Duodenal mucosa (tissue), 2 donors: ENCODE measurements at regions not wholly inside any gene's neighbourhood (a gene's known extent, or its start where the extent isn't known, plus 50 kb on each side); places are given as distances from the start of the nearest gene placed in this dataset.

Experiments used
- H3K27ac ChIP-seq: one replicate; pipeline ENCODE4 v1.7.0; 2013; ENCODE audit warnings: low read depth, low read length
- H3K27me3 ChIP-seq, 2 donors: one replicate each; pipeline ENCODE4 v1.7.0; 2013; ENCODE audit warnings: low read length in 2 of 2, control low read depth in 1 of 2; ENCODE audit not compliant: insufficient read depth in 2 of 2, control insufficient read depth in 1 of 2
- H3K36me3 ChIP-seq, 2 donors: one replicate each; pipeline ENCODE4 v1.7.0; 2013; ENCODE audit warnings: low read length in 2 of 2, control low read depth in 1 of 2; ENCODE audit not compliant: insufficient read depth in 2 of 2, control insufficient read depth in 1 of 2
- H3K4me1 ChIP-seq, 2 donors: one replicate each; pipeline ENCODE4 v1.7.0; 2013; ENCODE audit warnings: low read length in 2 of 2, control low read depth in 1 of 2; ENCODE audit not compliant: insufficient read depth in 2 of 2, control insufficient read depth in 1 of 2
- H3K4me3 ChIP-seq, 2 donors: one replicate each; pipeline ENCODE4 v1.7.0; 2013; ENCODE audit warnings: low read length in 2 of 2, low read depth in 1 of 2
- H3K9ac ChIP-seq, 2 donors: one replicate each; pipeline ENCODE4 v1.7.0; 2013; ENCODE audit warnings: low read length in 2 of 2, low read depth in 1 of 2
- H3K9me3 ChIP-seq, 2 donors: one replicate each; pipeline ENCODE4 v1.7.0; 2013; ENCODE audit warnings: low read length in 2 of 2, control low read depth in 1 of 2; ENCODE audit not compliant: control insufficient read depth in 1 of 2

DNA sequence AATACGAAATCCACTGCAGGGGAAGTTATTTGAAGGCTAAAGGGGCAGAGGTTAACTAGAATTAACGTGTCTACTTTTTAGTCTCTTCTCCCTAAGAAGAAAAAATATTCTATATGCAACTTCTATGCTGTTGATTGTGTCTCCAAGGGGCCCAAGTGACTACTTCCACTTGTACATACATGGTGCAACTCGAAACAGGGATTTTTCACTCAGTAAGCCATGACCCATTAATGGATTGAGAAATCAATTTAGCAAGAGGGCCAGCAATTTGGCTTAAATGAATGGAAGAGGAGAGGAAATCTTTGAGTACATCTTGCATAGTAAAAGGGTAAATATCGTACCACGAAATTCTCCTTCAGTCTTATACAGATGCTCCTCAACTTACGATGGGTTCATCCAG lies 151.1 kb upstream of the HES1 start:
- peaks cover 9 to 10% of the 10 kb centered on the region in 2 donors for H3K4me1 ChIP-seq
- H3K27ac ChIP-seq = no peak overlapping the region
- H3K27me3 ChIP-seq = no peaks in the 10 kb centered on the region
- no peaks in the 10 kb centered on the region for H3K36me3 ChIP-seq
- no peak overlapping the region for H3K9ac ChIP-seq
- H3K9me3 ChIP-seq = no peaks in the 10 kb centered on the region
- no peak overlapping the region for H3K4me3 ChIP-seq

DNA sequence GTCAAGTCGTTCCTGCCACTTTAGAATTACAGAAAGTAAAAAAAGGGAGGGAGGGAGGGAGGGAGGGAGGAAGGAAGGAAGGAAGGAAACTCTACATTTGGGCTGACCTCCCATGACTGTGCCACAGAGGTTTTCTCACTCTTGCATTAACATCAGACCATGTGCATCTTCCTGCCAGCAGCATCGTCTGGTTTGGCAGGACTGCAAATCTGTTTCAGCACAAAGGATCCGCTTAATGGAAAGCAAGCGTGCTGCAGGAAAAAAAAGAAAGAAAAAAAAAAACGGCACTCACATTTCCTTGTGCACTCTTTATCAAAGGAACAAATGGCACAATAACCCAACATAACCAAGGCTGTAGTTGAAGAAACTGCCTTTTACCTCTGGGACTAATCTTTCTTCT lies 148.8 kb upstream of the HES1 start:
- Histone ChIP-seq H3K4me1 (peaks cover 7 to 10% of the 10 kb centered on the region in 2 donors), H3K9me3 (no peaks in the 10 kb centered on the region), H3K4me3 (no peak overlapping the region), H3K36me3 (no peaks in the 10 kb centered on the region), H3K27me3 (no peaks in the 10 kb centered on the region), H3K9ac (no peak overlapping the region), H3K27ac (no peak overlapping the region)

DNA sequence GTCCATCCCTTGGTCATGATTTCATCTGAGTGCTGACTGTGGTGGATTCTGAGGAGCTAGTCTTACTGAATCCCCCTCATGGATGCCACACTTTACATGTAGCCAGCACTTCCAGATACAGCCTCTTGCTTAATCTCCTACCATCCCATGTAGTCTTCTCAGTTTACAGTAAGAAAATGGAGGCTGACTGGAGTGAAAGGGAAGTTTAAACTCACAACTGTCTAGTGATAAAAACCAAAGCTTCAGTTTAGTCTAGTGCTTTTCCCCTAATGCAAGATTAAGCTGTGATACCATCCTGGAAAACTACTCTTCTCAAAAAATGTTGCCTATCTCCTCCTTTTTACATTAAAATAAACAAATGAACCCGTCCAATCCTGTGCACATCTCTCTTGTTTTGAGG lies 146.8 kb upstream of the HES1 start:
- Histone ChIP-seq H3K27ac (no peak overlapping the region), H3K4me3 (no peak overlapping the region), H3K4me1 (peaks cover 0 to 4% of the 10 kb centered on the region in 2 donors), H3K9ac (no peak overlapping the region), H3K36me3 (no peaks in the 10 kb centered on the region), H3K9me3 (no peaks in the 10 kb centered on the region), H3K27me3 (no peaks in the 10 kb centered on the region)

DNA sequence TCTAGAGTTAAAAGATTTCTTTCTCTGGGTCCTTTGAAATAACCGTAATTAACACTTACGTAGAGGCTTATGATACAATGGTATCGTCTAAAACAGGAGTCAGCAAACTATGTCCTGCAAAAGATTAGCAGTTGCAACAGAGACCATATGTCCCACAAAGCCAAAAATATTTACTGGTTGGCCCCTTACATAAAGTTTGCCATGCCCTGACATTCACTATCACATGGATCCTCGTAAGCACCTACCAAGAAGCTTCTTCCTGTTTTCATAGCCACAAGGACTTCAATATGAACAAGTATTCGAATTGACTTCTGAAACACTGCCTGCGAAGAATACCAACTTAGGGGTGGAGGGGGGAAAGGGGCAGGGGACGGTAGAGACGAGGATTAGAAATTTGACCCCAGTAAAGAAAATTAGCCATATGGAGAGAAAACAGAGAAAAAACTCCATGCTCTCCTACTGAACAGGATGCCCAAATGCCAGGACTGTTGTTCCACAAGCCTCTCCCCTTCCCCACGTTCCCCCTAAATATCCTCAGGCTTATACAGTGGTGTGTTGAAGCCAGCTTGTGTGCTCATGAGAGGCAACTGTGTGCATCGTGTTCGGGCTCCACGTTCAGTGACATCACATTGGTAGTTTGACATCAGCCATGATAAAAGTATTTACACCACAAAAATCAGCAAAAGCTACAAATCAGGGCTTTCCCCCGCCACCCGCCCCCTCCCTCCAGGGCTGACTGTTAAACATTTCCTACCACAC lies 144.1 kb upstream of the HES1 start:
- H3K36me3 ChIP-seq = no peaks in the 10 kb centered on the region
- H3K4me3 ChIP-seq = no peak overlapping the region
- peaks cover 8 to 12% of the 10 kb centered on the region in 2 donors for H3K4me1 ChIP-seq
- no peak overlapping the region for H3K27ac ChIP-seq
- no peak overlapping the region for H3K9ac ChIP-seq
- H3K9me3 ChIP-seq = no peaks in the 10 kb centered on the region
- no peaks in the 10 kb centered on the region for H3K27me3 ChIP-seq

DNA sequence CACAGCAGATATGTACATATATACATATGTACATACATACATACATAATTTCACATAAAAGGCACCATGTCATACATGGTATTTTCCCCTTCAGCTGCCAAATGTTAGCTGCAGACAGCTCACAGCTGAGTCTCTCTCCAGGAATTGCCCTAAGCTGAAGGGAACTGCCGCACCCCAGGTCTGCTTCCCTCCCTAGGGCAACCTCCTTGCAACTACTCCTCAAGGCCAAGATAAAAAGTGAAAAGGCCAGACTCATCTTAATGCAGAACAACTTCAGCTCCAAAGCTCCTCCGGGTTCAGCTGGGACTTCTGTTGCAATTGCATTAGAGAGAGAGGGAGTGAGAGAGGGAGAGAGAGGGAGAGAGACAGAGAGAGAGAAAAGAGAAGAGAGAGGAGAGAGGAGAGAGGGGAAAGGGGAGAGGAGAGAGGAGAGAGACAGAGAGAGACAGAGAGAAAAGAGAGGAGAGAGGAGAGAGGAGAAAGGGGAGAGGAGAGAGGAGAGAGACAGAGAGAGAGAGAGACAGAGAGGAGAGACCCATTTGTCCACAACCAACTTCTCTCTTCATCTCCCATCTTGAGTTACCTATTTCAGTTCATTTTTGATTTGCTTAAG lies 143.4 kb upstream of the HES1 start:
- no peak overlapping the region for H3K9ac ChIP-seq
- no peak overlapping the region for H3K27ac ChIP-seq
- no peak overlapping the region for H3K4me3 ChIP-seq
- no peaks in the 10 kb centered on the region for H3K27me3 ChIP-seq
- H3K9me3 ChIP-seq = no peaks in the 10 kb centered on the region
- H3K4me1 ChIP-seq = peaks cover 15 to 19% of the 10 kb centered on the region in 2 donors
- no peaks in the 10 kb centered on the region for H3K36me3 ChIP-seq

DNA sequence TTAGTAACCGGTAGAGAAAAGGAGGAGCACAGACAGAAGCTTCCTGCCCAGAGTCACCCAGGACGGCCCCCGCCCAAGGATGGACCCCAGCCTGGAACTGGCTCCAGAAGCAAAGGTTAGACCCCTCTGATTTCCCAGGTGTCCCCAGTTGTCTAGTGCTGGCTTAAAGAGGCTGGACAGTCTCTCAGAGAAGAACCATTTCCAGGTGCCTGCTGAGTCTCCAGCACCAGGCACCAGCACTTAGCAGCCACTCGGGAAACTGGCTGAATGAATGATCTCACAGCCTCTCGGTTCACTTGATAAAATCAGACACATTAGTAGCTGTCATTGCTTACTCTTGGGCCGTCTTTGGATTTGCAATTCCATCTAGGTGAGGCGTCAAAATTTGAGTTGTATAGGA lies 139.7 kb upstream of the HES1 start:
- no peak overlapping the region for H3K9ac ChIP-seq
- no peaks in the 10 kb centered on the region for H3K27me3 ChIP-seq
- H3K27ac ChIP-seq = no peak overlapping the region
- no peak overlapping the region for H3K4me3 ChIP-seq
- peaks cover 17 to 31% of the 10 kb centered on the region in 2 donors for H3K4me1 ChIP-seq
- H3K36me3 ChIP-seq = no peaks in the 10 kb centered on the region
- no peaks in the 10 kb centered on the region for H3K9me3 ChIP-seq

DNA sequence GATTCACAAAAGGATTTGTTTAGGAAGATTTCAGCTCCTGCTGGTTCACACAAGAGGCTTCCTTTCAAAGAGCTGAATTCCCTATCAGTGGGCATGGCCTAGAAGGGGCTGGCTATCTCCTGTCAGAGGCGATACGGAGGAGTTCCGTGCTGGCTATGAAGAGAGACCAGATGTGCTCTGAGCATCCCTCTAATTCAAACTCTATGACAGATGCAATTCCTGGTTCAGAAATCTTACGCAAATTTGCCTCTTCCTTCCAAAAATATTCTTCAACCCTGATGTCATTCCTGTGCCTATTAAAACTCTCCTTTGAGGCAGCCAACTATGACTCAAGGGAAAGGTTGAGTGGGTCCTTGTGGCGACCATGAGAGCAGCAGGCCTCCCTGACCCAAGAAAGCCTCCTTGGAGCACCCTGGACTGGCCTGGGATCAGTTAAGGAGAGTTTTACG lies 139.3 kb upstream of the HES1 start:
- H3K4me1 ChIP-seq = peaks cover 17 to 31% of the 10 kb centered on the region in 2 donors
- H3K27ac ChIP-seq = no peak overlapping the region
- no peaks in the 10 kb centered on the region for H3K36me3 ChIP-seq
- H3K4me3 ChIP-seq = no peak overlapping the region
- no peaks in the 10 kb centered on the region for H3K9me3 ChIP-seq
- no peaks in the 10 kb centered on the region for H3K27me3 ChIP-seq
- no peak overlapping the region for H3K9ac ChIP-seq

DNA sequence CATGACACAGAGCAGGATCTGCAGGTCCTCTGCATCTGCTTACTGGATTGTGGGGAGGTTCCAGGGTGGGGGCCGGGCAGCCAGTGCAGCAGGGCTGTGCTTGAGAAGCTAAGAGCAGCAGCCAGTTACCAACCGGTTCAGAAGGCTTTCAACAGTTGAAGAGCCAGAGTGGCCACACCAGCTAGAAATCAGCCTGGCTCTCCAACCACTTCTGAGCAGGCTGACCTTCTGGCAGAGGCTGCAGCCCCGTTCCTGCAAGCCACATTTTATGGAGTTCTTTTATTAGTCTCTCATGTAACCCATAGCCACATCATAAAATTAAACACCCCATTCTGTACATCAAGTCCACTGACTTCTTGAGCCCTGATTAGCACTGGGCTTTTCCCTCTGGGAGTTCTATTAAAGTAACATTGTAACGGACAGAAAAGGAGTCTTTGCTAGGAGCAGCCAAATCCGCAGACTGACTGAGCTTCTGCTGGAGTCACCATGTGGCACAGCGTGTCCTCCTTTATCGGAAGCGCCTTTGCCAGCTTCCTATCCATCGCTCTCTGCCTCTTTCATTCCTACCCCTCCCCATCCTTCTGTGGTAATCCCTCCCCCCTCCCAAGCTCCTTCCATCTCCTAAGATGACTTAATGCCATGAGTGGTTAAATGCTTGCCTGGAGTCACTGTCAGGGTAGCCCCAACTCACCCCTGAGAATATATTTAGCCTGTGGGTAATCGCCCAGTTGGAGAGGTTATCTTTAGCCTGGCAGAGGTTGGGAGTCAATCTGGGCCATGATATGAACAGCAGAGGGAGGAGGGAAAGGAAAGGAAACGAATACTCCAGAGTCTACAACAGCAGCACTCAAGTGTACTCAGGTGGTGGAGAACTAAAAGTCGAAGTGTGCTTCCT lies 138.5 kb upstream of the HES1 start:
- H3K4me1 ChIP-seq = peaks cover 19 to 36% of the 10 kb centered on the region in 2 donors
- no peaks in the 10 kb centered on the region for H3K36me3 ChIP-seq
- no peaks in the 10 kb centered on the region for H3K9me3 ChIP-seq
- H3K27ac ChIP-seq = no peak overlapping the region
- no peak overlapping the region for H3K4me3 ChIP-seq
- H3K27me3 ChIP-seq = no peaks in the 10 kb centered on the region
- no peak overlapping the region for H3K9ac ChIP-seq

DNA sequence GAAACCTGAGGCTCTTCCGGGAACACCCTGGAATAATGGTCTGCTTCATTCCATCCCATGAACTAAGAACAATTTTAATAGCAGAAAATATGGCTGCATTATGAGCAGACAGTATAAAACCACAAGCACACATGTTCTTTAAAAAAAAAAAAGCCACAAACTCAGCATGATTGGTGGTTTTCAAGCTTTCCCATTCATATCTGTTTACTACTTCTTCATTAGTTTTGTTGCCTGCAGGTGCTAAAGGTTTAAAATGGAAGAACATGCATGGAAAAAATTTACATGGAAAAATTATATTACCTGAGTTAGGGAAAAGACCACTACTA lies 137.9 kb upstream of the HES1 start:
- H3K9me3 ChIP-seq = no peaks in the 10 kb centered on the region
- no peak overlapping the region for H3K4me3 ChIP-seq
- peaks cover 20 to 42% of the 10 kb centered on the region in 2 donors for H3K4me1 ChIP-seq
- no peak overlapping the region for H3K27ac ChIP-seq
- H3K27me3 ChIP-seq = no peaks in the 10 kb centered on the region
- no peaks in the 10 kb centered on the region for H3K36me3 ChIP-seq
- no peak overlapping the region for H3K9ac ChIP-seq

DNA sequence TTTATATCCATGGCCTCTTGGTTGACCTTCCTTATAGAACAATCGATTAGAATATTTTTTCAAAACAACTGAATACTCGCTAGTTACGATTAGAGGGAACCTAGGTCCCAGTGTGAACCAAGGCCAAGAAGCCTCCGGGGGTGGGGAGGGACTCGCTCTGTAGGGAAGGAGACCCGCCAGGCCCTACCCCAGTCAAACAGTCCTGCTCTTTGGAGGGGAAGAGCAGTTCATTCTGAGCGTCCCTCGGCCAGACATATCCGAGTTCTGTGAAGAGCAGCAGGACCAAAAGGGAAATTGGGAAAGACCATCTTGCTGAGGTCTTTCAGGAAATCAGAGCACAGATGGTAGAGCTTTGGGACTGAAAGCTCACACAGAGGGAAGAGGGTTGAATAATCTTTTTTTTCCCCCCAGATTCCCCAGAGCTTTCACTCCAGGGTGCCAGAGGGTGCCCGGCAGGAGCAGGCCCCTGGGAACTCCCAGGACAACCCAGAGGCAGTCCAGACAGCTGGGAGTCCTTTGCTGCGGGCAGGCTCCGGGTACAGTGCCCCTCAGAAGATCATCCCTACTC lies 137.2 kb upstream of the HES1 start:
- no peak overlapping the region for H3K4me3 ChIP-seq
- no peaks in the 10 kb centered on the region for H3K9me3 ChIP-seq
- H3K36me3 ChIP-seq = no peaks in the 10 kb centered on the region
- H3K27ac ChIP-seq = no peak overlapping the region
- H3K4me1 ChIP-seq = peaks cover 24 to 47% of the 10 kb centered on the region in 2 donors
- H3K27me3 ChIP-seq = no peaks in the 10 kb centered on the region
- no peak overlapping the region for H3K9ac ChIP-seq
